ENCODE measurements at regions not wholly inside any gene's neighbourhood (a gene's known extent, or its start where the extent isn't known, plus 50 kb on each side); places are given as distances from the start of the nearest gene placed in this dataset.

DNA sequence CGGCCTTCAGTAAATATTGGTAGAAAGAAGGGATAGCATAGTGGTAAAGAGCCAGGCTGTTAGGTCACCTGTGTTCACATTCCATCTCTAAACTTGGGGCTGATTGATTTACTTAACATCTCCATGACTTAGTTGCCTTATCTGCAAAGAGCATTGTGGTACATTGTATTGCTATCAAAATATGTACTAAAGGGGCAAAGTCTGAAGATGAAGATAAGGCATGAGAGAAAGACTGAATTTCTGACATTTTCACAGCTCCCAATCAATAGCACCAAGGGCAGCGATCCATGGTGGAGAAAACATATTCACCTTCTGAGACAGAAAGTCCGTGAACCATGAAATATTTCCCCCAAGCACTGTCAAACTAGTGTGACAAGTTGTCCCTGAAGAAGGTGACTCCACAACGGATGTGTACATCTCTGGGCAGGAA lies 223.3 kb upstream of the STXBP5 start:
- Histone ChIP-seq H3K27ac (ENCODE audit: low read length in 2 of 2) (no peak overlapping the region), H3K4me2 (replicated peaks; ENCODE audit: low read depth, low read length, poor library complexity, severe bottlenecking) (no peak overlapping the region), H3K79me2 (ENCODE audit: control insufficient read depth, insufficient read depth, low read length) (no peaks in the 10 kb centered on the region), H3K4me3 (ENCODE audit: control extremely low read depth in 1 of 5, extremely low read depth in 1 of 5, insufficient read depth in 1 of 5, low read depth in 2 of 5, low read length in 4 of 5) (no peak overlapping the region), H4K20me1 (ENCODE audit: control insufficient read depth, insufficient read depth, low read length, poor library complexity, severe bottlenecking) (no peaks in the 10 kb centered on the region), H3K27me3 (replicated peaks in 1 of 4; ENCODE audit: control extremely low read depth in 1 of 4, control insufficient read depth in 3 of 4, insufficient read depth in 4 of 4, low read length in 3 of 4) (no peaks in the 10 kb centered on the region), H3K36me3 (replicated peaks in 1 of 2; ENCODE audit: control extremely low read depth in 1 of 2, control insufficient read depth in 1 of 2, extremely low read depth in 1 of 2, insufficient read depth in 2 of 2, low read length in 1 of 2) (no peaks in the 10 kb centered on the region), H2AFZ (ENCODE audit: insufficient read depth, low read depth, low read length, poor library complexity, severe bottlenecking) (no peak overlapping the region), H3K9me3 (ENCODE audit: control extremely low read depth in 1 of 3, control insufficient read depth in 2 of 3, insufficient read depth in 1 of 3, low read length in 2 of 3) (no peaks in the 10 kb centered on the region), H3K4me1 (ENCODE audit: control insufficient read depth in 2 of 2, insufficient read depth in 2 of 2, low read length in 2 of 2) (no peaks in the 10 kb centered on the region), H3K9ac (ENCODE audit: low read length) (no peak overlapping the region)
- DNase-seq = no peak
- ATAC-seq (ENCODE audit: low read depth) = no peak
- intact Hi-C loops (cut with micrococcal nuclease) = no loop called here
- Mint-ChIP-seq H3K4me1 (no peaks in the 10 kb centered on the region), H3K4me3 (no peak overlapping the region), H3K27me3 (peaks cover 14% of the 10 kb centered on the region), H3K27ac (no peak overlapping the region), H3K9me3 (ENCODE audit: insufficient read depth) (no peaks in the 10 kb centered on the region)
- ChIA-PET POLR2A (no interaction called here), CTCF (no interaction called here)
- 96% methylated on average over 3 of the region's 4 CpGs for WGBS (ENCODE audit: insufficient coverage)
- TF ChIP-seq EZH2 (IDR thresholded peaks at IDR 0.05; ENCODE audit: borderline replicate concordance, insufficient read depth, low read depth, low read length, poor library complexity, severe bottlenecking) = no peak
- TF ChIP-seq, protein P1, sequence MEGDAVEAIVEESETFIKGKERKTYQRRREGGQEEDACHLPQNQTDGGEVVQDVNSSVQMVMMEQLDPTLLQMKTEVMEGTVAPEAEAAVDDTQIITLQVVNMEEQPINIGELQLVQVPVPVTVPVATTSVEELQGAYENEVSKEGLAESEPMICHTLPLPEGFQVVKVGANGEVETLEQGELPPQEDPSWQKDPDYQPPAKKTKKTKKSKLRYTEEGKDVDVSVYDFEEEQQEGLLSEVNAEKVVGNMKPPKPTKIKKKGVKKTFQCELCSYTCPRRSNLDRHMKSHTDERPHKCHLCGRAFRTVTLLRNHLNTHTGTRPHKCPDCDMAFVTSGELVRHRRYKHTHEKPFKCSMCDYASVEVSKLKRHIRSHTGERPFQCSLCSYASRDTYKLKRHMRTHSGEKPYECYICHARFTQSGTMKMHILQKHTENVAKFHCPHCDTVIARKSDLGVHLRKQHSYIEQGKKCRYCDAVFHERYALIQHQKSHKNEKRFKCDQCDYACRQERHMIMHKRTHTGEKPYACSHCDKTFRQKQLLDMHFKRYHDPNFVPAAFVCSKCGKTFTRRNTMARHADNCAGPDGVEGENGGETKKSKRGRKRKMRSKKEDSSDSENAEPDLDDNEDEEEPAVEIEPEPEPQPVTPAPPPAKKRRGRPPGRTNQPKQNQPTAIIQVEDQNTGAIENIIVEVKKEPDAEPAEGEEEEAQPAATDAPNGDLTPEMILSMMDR (IDR thresholded peaks at IDR 0.05) = no peak

DNA sequence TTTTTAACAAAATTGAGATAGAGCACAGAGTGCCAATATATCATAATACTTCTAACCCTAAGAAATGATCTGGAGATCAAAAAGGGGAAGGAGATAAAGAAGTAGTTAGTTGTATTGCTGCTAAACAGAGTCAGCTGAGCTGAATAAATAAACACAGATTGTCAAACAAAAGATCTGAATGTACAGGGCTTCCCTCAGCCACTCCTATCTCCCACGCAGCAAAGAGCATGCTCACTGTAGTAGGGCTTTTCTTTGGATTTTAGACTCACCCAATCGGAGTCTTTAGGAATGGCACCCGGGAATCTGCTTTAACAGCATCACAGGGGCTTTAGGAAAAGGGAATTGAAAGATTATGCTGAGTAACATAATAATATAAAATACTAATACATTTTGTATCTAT lies 222.2 kb upstream of the STXBP5 start:
- H3K27me3 Mint-ChIP-seq = peaks cover 13% of the 10 kb centered on the region
- Histone ChIP-seq H2AFZ (ENCODE audit: insufficient read depth, low read depth, low read length, poor library complexity, severe bottlenecking) (no peak overlapping the region), H3K4me3 (ENCODE audit: control extremely low read depth in 1 of 5, extremely low read depth in 1 of 5, insufficient read depth in 1 of 5, low read depth in 2 of 5, low read length in 4 of 5) (no peak overlapping the region), H3K4me1 (ENCODE audit: control insufficient read depth in 2 of 2, insufficient read depth in 2 of 2, low read length in 2 of 2) (no peaks in the 10 kb centered on the region), H3K9me3 (ENCODE audit: control extremely low read depth in 1 of 3, control insufficient read depth in 2 of 3, insufficient read depth in 1 of 3, low read length in 2 of 3) (peaks cover 0 to 4% (median 0%) of the 10 kb centered on the region in 3 donors), H3K27me3 (replicated peaks in 1 of 4; ENCODE audit: control extremely low read depth in 1 of 4, control insufficient read depth in 3 of 4, insufficient read depth in 4 of 4, low read length in 3 of 4) (no peaks in the 10 kb centered on the region), H3K36me3 (replicated peaks in 1 of 2; ENCODE audit: control extremely low read depth in 1 of 2, control insufficient read depth in 1 of 2, extremely low read depth in 1 of 2, insufficient read depth in 2 of 2, low read length in 1 of 2) (no peaks in the 10 kb centered on the region), H3K4me2 (replicated peaks; ENCODE audit: low read depth, low read length, poor library complexity, severe bottlenecking) (no peak overlapping the region), H4K20me1 (ENCODE audit: control insufficient read depth, insufficient read depth, low read length, poor library complexity, severe bottlenecking) (no peaks in the 10 kb centered on the region), H3K9ac (ENCODE audit: low read length) (no peak overlapping the region), H3K27ac (ENCODE audit: low read length in 2 of 2) (no peak overlapping the region), H3K79me2 (ENCODE audit: control insufficient read depth, insufficient read depth, low read length) (no peaks in the 10 kb centered on the region)
- ATAC-seq (ENCODE audit: low read depth) = no peak
- intact Hi-C loops (cut with micrococcal nuclease) = no loop called here
- ChIA-PET CTCF (no interaction called here), POLR2A (no interaction called here)
- WGBS (ENCODE audit: insufficient coverage) = no CpG with 5 or more reads among the region's 3 CpGs
- DNase-seq = no peak
- no peaks in the 10 kb centered on the region for H3K4me1 Mint-ChIP-seq
- TF ChIP-seq, protein P1 (IDR thresholded peaks at IDR 0.05) = no peak
- H3K4me3 Mint-ChIP-seq = no peak overlapping the region
- H3K27ac Mint-ChIP-seq = no peak overlapping the region
- H3K9me3 Mint-ChIP-seq (ENCODE audit: insufficient read depth) = no peaks in the 10 kb centered on the region

Data from B cell (primary cell).